C4-2B (cell line): ENCODE measurements at regions not wholly inside any gene's neighbourhood (a gene's known extent, or its start where the extent isn't known, plus 50 kb on each side); places are given as distances from the start of the nearest gene placed in this dataset.

Experiments
- H3K27ac ChIP-seq: fragments of 450-650 bp; 2 replicates; pipeline ENCODE4 v1.5.1; 2017
- ZFX ChIP-seq: fragments of 450-650 bp; IDR thresholded peaks from 2 replicates; pipeline ENCODE4 v1.6.1; 2017
- TF ChIP-seq, protein P1 (sequence below): fragments of 450-650 bp; conservative IDR thresholded peaks from 2 replicates; pipeline ENCODE4 v1.5.1; 2017; ENCODE audit warnings: mild to moderate bottlenecking

DNA sequence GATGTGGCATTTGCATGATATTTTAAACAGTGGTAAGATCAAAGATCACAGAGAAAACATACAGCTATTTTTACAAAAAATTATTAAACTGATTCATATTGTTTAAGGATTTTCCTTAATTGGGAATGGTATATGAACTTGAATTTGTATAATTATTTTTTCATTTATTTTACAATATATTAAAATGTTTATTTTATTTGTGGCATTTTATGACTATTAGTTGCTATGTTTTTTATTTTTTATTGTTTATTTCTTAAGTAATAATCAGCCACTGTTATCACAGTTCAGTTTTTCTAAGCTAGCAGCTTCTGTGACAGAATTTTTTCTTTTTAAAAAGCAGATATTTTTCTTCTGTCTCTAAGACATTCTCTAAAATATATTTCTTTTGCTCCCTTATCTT, 387.0 kb upstream of the KHDRBS2 start:
- H3K27ac ChIP-seq = no peak overlapping the region
- no peak for TF ChIP-seq ZFX
- TF ChIP-seq, protein P1, sequence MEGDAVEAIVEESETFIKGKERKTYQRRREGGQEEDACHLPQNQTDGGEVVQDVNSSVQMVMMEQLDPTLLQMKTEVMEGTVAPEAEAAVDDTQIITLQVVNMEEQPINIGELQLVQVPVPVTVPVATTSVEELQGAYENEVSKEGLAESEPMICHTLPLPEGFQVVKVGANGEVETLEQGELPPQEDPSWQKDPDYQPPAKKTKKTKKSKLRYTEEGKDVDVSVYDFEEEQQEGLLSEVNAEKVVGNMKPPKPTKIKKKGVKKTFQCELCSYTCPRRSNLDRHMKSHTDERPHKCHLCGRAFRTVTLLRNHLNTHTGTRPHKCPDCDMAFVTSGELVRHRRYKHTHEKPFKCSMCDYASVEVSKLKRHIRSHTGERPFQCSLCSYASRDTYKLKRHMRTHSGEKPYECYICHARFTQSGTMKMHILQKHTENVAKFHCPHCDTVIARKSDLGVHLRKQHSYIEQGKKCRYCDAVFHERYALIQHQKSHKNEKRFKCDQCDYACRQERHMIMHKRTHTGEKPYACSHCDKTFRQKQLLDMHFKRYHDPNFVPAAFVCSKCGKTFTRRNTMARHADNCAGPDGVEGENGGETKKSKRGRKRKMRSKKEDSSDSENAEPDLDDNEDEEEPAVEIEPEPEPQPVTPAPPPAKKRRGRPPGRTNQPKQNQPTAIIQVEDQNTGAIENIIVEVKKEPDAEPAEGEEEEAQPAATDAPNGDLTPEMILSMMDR = no peak

DNA sequence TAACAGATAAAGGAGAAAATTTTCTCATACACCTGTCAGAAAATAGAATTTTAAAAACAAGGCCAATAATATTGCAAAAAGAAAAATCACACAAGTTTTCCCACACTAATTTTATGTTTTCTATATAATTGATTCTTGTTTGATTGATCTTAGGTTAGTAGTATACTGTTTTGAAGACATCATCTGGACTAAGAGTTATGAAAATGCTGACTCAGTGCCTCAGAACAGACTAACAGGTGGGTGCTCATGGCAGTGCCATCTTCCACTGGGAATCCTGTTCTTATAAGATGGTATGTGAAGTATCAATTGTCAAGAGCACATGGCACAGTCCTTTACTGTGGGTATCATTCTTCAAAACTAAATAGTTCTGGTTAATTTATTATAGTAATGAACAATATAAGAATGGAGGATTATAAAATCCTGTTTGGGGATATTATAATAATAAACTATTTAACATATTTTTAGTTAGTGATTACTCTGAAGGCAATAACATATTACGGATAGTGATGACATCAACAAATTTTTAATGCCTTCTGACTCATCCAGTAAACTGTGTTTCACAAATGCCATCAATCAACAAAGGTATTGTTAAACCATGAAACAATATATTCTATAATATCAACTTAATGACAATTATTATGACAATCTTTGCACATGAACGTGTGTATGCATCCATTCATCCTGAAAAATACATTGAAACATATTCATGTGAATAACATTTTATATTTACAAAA, 384.6 kb upstream of the KHDRBS2 start:
- no peak for TF ChIP-seq ZFX
- TF ChIP-seq, protein P1 = no peak

DNA sequence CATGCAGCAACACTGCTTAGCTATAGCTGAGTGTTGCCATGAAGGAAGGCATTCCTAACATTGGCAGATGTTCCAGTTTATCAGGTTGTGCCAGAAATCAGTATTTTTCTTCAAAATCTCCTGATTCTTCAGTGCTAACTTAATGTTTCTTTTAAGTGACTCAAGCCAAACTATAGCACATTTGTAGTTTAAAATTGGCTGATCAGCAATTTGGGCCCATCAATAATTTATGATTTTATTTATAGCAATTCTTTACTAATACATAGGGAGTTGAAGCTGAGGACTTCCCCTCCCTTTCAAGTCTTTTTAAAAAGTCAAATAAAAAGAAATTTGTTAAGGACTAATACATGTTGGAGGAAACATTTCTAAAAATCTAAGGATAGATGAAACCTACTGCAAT, 383.8 kb upstream of the KHDRBS2 start:
- no peak overlapping the region for H3K27ac ChIP-seq
- no peak for TF ChIP-seq ZFX
- TF ChIP-seq, protein P1 = no peak

More for the DNA sequence above, 384.6 kb upstream of the KHDRBS2 start:
- no peak overlapping the region for H3K27ac ChIP-seq

DNA sequence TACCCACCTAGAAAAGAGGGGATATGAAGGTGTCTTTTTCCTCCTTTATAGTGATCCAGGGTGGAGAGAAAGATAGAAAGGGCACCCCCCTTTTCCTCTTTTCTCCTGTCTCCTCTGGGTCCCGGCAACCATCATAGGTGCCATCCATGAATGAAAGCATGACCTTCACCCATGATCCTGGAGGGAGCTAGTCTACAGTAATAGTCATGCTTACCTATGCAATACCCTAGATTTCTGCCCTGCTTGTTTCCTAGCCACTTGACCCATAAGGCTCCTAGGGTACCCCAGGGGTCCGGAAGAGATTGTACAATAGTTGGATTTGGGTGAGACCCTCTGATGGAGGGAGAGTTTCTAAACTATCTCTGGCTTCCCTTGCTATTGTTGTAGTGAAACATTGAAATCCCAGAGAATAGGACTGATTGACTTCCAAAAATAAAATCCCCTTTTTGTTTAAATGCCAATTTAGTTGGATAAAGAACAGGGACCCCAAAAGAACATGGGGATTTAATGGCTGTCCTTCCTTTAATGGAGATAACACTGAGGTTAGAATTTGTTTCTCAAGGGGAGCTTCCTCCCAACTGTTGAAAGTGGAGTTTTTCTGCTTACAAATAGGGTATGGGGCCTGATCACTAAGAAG, 366.8 kb upstream of the KHDRBS2 start:
- H3K27ac ChIP-seq = no peak overlapping the region
- TF ChIP-seq, protein P1 = no peak
- no peak for TF ChIP-seq ZFX

DNA sequence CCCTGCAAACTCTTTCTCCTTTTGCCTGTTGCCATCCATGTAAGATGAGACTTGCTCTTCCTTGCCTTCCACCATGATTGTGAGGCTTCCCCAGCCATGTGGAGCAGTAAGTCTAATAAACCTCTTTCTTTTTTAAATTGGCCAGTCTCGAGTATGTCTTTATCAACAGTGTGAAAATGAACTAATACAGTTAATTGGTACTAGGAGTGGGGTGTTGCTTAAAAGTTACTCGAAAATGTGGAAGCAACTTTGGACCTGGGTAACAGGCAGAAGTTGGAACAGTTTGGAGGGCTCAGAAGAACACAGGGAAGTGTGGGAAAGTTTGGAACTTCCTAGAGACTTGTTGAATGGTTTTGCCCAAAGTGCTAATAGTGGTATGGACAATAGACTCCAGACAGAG, 359.2 kb upstream of the KHDRBS2 start:
- H3K27ac ChIP-seq = no peak overlapping the region
- TF ChIP-seq, protein P1 = no peak
- no peak for TF ChIP-seq ZFX

DNA sequence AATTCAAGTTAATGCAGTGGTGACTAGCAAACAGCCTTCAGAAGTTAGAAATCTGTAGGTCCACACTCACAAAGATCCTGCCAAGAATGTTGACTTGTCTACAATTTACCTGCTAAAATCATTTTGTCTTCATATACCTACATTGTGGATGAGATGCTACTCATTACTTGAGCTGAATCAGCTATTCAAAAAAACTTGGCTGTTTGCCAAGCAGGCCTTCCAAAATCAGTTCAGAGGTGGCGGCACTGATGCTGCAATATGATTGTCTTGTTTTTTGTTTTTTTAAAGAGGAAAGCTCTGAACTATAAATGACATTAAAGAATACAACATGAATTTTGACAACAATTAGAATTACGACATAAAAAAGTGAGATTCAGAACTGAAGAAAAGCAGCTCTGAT, 354.7 kb upstream of the KHDRBS2 start:
- no peak overlapping the region for H3K27ac ChIP-seq
- TF ChIP-seq, protein P1 = no peak
- no peak for TF ChIP-seq ZFX

DNA sequence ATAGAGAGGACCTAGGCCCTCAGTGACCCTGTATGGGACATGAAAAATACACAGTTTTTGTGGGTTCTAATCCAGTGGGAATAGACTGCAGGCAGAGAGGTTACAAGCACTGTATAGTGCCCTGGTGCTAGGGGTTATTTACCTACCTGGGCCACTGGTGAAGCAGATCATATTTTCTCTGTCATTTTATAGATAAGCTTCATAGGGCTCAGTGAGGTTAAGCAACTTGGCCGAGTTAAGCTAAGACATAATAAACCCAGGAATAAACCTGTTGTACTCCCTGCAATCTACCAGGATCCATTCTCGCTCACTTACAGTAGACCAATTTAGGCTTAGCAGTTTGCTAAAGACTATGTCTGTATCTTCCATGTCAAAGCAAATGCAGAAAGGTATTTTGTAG, 340.6 kb upstream of the KHDRBS2 start:
- H3K27ac ChIP-seq = no peak overlapping the region
- TF ChIP-seq ZFX = no peak
